Head of caudate nucleus (tissue), 42 donors: ENCODE measurements at regions not wholly inside any gene's neighbourhood (a gene's known extent, or its start where the extent isn't known, plus 50 kb on each side); places are given as distances from the start of the nearest gene placed in this dataset.

Experiments used
- DNase-seq, 42 donors: peaks; one replicate each; pipeline versions ENCODE4 v3.0.0 to v3.0.0-alpha.2; 2020 to 2021; ENCODE audit warnings: mixed read lengths in 7 of 42
- intact Hi-C: fragments of 100-400 bp; cut with DNase I; formaldehyde crosslinking; loops from one replicate; pipeline ENCODE4 v1.15.0; 2022

- intact Hi-C loops = no loop called here
- DNase-seq = no peak
Observed at GRCh38 chr12:118813778-118814357, 167.5 kb upstream of the SRRM4 start.

DNA sequence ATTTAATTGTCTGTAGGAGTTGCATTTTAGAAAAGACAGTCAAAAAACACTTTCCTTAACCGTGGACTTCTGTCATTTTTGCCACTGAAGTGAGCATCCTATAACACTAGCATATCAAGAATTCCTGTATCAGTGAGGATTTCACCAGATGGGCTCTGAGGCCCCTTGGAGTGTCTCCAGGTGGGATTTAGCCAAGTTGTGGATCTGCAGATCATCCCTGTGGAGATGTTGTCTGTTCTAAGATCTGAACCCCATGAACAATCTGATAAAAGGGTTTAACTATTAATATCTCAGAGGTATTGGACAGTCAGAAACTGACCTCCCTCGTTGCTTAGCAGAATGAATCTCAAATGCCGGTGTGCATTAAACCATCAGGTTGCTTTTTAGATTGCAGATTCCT is 165.0 kb upstream of the SRRM4 start:
- DNase-seq = no peak
- intact Hi-C loops = no loop called here

DNA sequence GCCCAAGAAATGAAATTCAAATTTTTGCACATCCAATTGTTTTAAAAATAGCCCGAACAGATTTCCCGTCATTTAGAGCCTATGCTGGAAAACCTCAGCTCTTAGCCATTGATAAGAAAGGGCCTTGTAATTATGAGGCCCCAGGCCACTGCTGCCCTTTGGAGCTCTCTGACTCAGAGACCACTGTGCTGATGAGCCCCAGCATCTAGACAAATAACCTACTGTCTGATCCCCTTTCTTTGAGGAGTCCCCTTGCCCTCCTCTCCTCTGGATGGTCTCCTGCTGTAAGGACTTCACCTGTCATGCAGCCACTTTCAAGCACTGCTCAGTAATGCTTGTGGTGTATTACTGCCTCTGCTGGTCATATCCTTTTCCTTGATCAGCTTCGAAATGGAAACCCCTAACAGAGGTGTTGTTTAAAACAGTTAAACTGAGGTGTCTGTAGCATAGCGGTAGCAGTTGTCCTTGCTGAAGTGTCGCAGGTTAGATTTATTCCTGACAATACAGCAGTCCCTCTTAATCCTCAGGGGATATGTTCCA is 159.9 kb upstream of the SRRM4 start:
- intact Hi-C loops = no loop called here
- no peak for DNase-seq

DNA sequence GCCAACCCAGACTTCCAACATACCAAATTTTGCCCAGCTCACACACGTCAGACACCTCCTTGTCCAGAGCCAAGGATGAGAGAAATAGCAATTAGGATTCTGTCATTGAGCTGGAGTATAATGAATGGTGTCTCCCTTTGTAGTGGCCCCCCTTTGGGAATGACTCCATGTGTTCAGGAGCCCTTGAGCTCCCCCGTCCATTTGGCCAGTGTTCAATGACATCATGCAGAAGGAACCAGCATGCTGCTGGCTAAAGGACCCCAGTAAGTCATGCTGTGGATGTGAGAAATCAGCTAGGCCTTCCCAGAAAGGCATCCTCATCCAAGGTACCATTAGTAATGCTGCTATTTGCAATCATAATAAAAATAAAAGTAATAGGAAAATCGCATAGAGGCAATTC is 158.8 kb upstream of the SRRM4 start:
- intact Hi-C loops = no loop called here
- no peak for DNase-seq

DNA sequence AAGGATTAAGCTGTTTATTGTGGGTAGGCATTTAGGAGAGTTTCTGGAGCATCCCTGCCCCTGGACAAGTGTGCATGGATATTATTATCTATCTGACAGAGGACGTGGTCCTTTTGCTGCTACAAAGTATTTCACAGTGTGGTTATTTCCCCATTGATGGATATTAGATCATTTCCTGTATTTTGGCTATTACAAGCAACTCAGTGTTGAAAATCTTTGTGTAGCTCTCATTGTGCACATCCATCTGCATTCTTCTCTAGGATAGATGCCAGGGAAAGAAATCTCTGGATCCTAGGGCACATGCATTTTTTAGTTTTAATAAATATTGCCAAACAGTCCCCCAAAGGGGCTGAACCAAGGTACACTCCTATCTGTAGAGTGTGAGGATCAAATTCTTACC is 154.3 kb upstream of the SRRM4 start:
- intact Hi-C loops = no loop called here
- no peak for DNase-seq

GRCh38 chr12:118827606-118828005 is 153.7 kb upstream of the SRRM4 start:
- peak in 4 of 42 donors; percentile 4 to 44 (median 24) for DNase-seq
- intact Hi-C loops = no loop called here

DNA sequence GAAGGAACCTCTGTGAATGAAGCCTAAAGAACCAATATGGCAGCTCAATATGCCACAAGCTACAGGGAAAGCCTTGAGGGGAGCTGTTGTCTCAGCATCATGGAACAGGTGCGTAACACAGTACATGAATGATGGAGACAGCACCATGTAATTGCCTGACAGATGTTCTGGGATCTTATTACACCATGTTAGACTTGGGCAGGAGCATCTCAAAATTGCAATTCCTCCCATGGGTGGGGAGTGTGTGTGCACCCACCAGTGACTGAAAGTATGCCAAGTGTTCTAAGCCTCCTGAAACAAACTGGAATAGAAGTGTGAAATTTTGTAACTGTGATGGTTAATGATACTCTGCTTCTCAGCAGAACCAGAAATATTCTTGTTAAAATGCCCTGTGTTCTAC is 151.0 kb upstream of the SRRM4 start:
- no peak for DNase-seq
- intact Hi-C loops = no loop called here

DNA sequence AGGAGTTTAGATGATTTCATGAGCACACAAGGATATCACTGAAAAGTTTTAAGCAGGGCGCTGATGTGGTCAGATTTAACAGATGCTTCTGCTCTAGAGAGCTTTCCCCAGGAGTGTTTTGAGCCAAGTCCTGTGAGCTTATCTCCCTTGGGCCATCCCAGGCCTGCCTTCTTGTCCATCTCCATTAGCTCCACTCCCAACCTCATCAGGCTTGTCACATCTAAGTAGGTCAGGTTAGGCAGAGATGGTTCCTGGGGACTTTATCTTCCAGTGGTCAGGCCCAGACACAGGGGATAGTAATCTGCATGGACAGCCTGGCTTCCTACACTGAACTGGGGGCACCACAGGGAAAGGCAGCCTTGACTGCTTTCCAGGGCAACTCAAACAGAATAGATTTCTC is 145.4 kb upstream of the SRRM4 start:
- intact Hi-C loops = no loop called here
- no peak for DNase-seq

- DNase-seq = peak in 1 of 42 donors; percentile 4
- intact Hi-C loops = no loop called here
Observed at GRCh38 chr12:118840399-118840798, 140.9 kb upstream of the SRRM4 start.

DNA sequence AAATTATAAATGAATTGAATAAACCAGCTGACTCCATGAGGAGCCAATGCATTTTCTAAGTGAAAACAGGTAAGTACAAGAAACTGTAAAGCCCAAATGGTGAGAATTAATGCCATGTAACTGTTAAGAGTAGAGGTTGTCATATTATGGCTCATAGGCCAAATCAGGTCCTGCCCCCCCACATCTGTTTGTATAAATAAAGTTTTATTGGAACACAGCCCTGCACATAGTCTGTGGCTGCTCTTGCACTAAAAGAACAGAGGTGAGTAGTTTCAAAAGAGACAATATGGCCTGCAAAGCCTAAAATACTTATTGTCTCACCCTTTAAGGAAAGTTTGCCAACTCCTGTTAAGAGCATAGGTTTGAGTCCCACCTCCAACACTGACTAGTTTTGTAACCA is 140.5 kb upstream of the SRRM4 start:
- DNase-seq = no peak
- intact Hi-C loops = no loop called here

DNA sequence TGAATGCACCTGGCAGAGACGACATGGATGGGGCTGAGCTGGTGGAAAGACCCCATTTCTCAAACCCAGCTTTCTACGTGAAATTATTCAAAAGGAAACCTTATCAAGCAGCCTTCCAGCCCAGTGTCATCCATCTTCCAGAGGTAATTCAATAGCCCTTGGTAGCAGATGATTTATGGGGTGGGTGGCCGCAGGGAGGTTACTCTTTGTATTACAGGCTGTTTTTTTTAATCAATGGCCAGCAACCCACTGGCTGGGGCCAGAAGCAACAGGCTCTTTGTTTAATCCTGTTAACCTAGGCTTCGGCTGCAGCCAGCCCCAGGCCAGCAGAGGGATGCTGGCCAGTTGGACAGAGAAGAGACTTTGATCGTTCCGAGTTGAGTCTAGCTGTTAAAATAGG is 139.8 kb upstream of the SRRM4 start:
- DNase-seq = no peak
- intact Hi-C loops = no loop called here

- intact Hi-C loops = no loop called here
- peak in 22 of 42 donors; percentile 7 to 51 (median 19) for DNase-seq
Observed at GRCh38 chr12:118842866-118843265, 138.5 kb upstream of the SRRM4 start.

DNA sequence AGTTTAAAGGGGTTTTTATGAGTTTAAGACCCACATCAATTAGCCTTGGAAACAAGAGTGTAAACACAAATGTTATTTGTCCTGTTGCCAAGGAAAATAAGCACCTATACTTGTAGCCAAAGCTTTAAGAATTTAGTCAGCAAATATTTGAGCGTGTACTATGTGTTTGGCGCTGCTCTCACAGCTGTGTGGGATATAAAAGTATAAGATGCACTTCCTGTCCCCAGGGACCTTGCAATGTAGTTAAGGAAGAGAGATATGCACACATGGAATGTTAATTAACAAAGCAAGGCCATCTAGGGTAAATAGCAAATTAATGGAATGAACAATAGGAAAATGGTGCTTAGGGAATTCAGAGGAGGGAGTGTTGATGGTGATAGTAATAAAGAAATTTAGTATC is 134.9 kb upstream of the SRRM4 start:
- DNase-seq = no peak
- intact Hi-C loops = no loop called here

DNA sequence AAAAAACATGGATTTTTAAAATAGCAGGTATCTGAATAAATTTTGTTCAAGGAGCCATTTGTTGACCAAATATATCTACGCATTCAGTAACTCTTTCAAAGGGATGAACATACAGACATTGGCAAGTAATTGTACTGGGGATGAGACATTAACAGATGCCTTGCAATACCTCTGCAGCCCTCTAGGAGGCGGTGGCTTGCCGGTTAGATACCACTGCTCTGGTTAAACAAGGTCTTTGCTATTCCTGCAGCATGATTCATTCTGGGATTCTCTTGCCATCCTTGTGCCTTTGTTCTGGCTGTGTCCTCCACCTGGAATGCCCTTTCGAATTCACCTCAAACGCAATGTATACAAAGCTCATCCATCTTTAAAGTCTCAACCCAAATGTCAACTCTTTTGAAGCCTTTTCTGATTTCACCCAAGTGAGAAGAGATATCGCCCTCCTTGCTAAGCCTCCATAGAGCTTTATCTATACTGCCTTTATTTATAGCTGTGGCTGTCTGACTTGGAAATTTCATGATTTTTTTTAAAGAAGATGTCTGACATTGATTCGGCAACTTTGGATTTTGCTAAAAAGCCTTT is 131.0 kb upstream of the SRRM4 start:
- DNase-seq = peak in 11 of 42 donors; percentile 4 to 46 (median 25)
- intact Hi-C loops = loop anchor here (10.0 kb wide), 1 partner anchor 136 kb away; no protein-coding TSS in a partner anchor

DNA sequence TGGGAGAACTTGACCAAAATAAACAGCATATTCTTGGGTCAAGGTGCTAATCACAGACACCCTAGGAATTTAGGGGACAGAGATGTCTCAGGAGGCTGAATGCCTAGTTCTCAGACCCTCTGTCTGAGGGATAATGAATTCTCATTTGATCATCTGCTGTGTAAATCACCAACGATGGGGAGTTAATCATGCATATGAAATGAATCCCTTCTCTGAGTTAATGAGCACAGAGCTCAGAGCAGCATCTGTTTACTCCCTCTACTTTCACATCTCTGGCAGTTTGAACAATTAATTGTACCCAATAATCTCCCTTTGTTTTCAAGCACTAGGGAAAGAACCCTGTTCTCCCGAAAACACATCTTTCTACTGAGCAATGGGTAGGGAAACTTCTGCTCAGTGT is 129.4 kb upstream of the SRRM4 start:
- DNase-seq = no peak
- intact Hi-C loops = loop anchor here (10.0 kb wide), 1 partner anchor 137 kb away; no protein-coding TSS in a partner anchor

- DNase-seq = peak in 26 of 42 donors; percentile 3 to 69 (median 24)
- intact Hi-C loops = loop anchor here (10.0 kb wide), 1 partner anchor 139 kb away; no protein-coding TSS in a partner anchor
Observed at GRCh38 chr12:118853634-118854033, 127.7 kb upstream of the SRRM4 start.

DNA sequence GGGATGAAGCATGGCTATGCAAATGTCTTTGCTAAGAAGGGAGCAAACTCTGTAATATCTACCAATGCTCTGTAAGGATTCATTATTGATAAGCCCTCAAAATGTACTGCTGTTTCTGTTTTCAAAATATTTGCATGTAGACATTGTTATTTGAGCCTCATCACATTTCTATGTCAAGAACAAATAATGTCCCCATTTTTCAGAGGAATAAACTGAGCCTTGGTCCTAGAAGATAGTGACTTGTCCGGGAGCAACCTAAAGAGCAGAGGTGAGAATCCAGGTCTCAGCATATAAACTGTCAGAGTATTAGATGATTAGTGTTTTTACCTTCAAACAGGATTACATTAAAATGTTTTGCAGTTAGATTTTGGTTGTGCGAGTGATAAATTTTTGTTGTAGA is 125.5 kb upstream of the SRRM4 start:
- DNase-seq = no peak
- intact Hi-C loops = loop anchor here (10.0 kb wide), 1 partner anchor 141 kb away; no protein-coding TSS in a partner anchor

GRCh38 chr12:118866346-118866745 is 115.0 kb upstream of the SRRM4 start:
- DNase-seq = no peak
- intact Hi-C loops = no loop called here

DNA sequence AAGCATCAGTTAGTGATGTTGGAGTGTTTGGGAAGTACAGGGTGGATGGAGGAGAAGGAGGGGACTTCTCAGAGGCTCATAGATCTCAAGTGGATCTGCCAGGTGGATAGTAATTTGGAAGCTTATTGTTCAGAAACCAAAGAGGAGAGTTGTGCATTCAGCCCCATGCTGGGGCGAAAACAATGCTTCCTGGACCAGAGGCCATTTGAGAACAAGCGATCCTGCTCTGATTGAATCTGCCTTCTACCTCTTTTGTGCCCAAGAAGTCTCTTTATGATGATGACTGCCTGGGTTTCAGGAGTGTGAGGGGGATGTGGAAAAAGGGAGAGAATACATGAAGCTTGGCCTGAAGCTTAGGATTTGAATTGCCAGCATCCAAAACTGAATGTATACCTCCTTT is 110.8 kb upstream of the SRRM4 start:
- no peak for DNase-seq
- intact Hi-C loops = no loop called here

GRCh38 chr12:118874698-118875548 is 106.4 kb upstream of the SRRM4 start:
- intact Hi-C loops = no loop called here
- peak in 1 of 42 donors; percentile 3 for DNase-seq
